ENCODE measurements at regions not wholly inside any gene's neighbourhood (a gene's known extent, or its start where the extent isn't known, plus 50 kb on each side); places are given as distances from the start of the nearest gene placed in this dataset.
A peak's percentile ranks its signal among the peaks of the same experiment; 100 is the strongest.

- H3K27me3 ChIP-seq = no peaks in the 10 kb centered on the region
- no peaks in the 10 kb centered on the region for H3K4me1 ChIP-seq
- WGBS (ENCODE audit: insufficient coverage, low coverage, low lambda C conversion rate, missing lambda C conversion rate) = 26% methylated on average over 2 of the region's 2 CpGs
- ATAC-seq (no peak), DNase-seq (no peak)
- H3K9me3 ChIP-seq = no peaks in the 10 kb centered on the region
- no peak overlapping the region for H3K27ac ChIP-seq
- no peaks in the 10 kb centered on the region for H3K36me3 ChIP-seq
- no peak overlapping the region for H3K4me3 ChIP-seq
- intact Hi-C loops (cut with DNase I) = no loop called here
- no peak for TF ChIP-seq POLR2A (IDR thresholded peaks at IDR 0.05)
- TF ChIP-seq CTCF (IDR thresholded peaks at IDR 0.05) = no peak
Observed at GRCh38 chr9:32248189-32248712, 136.2 kb upstream of the ACO1 start.

GRCh38 chr9:32251539-32251938 lies 132.9 kb upstream of the ACO1 start:
- ATAC-seq (peak; percentile 95 to 99 (median 97)), DNase-seq (peak in 2 of 3 donors; percentile 22 to 76)
- no peaks in the 10 kb centered on the region for H3K9me3 ChIP-seq
- H3K4me3 ChIP-seq = no peak overlapping the region
- no peaks in the 10 kb centered on the region for H3K27me3 ChIP-seq
- no peak overlapping the region for H3K27ac ChIP-seq
- intact Hi-C loops (cut with DNase I) = no loop called here
- TF ChIP-seq POLR2A (IDR thresholded peaks at IDR 0.05) (no peak), CTCF (IDR thresholded peaks at IDR 0.05) (peak; percentile 66 to 79 (median 74))
- no peaks in the 10 kb centered on the region for H3K4me1 ChIP-seq
- no peaks in the 10 kb centered on the region for H3K36me3 ChIP-seq
- WGBS (ENCODE audit: insufficient coverage, low coverage, low lambda C conversion rate, missing lambda C conversion rate) = 1% methylated on average over 5 of the region's 5 CpGs

- Histone ChIP-seq H3K4me3 (no peak overlapping the region), H3K27ac (no peak overlapping the region), H3K36me3 (no peaks in the 10 kb centered on the region), H3K27me3 (no peaks in the 10 kb centered on the region), H3K4me1 (no peaks in the 10 kb centered on the region), H3K9me3 (no peaks in the 10 kb centered on the region)
- whole genome bisulfite sequencing (ENCODE audit: insufficient coverage, low coverage, low lambda C conversion rate, missing lambda C conversion rate) = 25% methylated on average over 1 of the region's 1 CpG
- ATAC-seq = no peak
- intact Hi-C loops (cut with DNase I) = no loop called here
- DNase-seq = no peak
- TF ChIP-seq CTCF (IDR thresholded peaks at IDR 0.05) = no peak
- TF ChIP-seq POLR2A (IDR thresholded peaks at IDR 0.05) = no peak
Observed at GRCh38 chr9:32253731-32254130, 130.7 kb upstream of the ACO1 start.

- DNase-seq = no peak
- no peak overlapping the region for H3K27ac ChIP-seq
- no peaks in the 10 kb centered on the region for H3K27me3 ChIP-seq
- ATAC-seq = no peak
- WGBS (ENCODE audit: insufficient coverage, low coverage, low lambda C conversion rate, missing lambda C conversion rate) = 41% methylated on average over 4 of the region's 4 CpGs
- H3K36me3 ChIP-seq = no peaks in the 10 kb centered on the region
- H3K9me3 ChIP-seq = no peaks in the 10 kb centered on the region
- H3K4me1 ChIP-seq = no peaks in the 10 kb centered on the region
- TF ChIP-seq CTCF (IDR thresholded peaks at IDR 0.05) (no peak), POLR2A (IDR thresholded peaks at IDR 0.05) (no peak)
- H3K4me3 ChIP-seq = no peak overlapping the region
- intact Hi-C loops (cut with DNase I) = no loop called here
Observed at GRCh38 chr9:32255026-32255425, 129.4 kb upstream of the ACO1 start.

- intact Hi-C loops (cut with DNase I) = no loop called here
Observed at GRCh38 chr9:32258482-32258881, 126.0 kb upstream of the ACO1 start.

More at GRCh38 chr9:32258482-32258881, 126.0 kb upstream of the ACO1 start:
- no peak for ATAC-seq
- H3K4me1 ChIP-seq = no peaks in the 10 kb centered on the region
- no peak for TF ChIP-seq POLR2A (IDR thresholded peaks at IDR 0.05)
- no peak for TF ChIP-seq CTCF (IDR thresholded peaks at IDR 0.05)
- H3K9me3 ChIP-seq = no peaks in the 10 kb centered on the region
- no peak overlapping the region for H3K4me3 ChIP-seq
- no peak for DNase-seq
- 53% methylated on average over 2 of the region's 2 CpGs for WGBS (ENCODE audit: insufficient coverage, low coverage, low lambda C conversion rate, missing lambda C conversion rate)
- no peak overlapping the region for H3K27ac ChIP-seq
- no peaks in the 10 kb centered on the region for H3K27me3 ChIP-seq
- H3K36me3 ChIP-seq = no peaks in the 10 kb centered on the region

All from right lobe of liver (tissue), 6 donors.